PFSK-1 (cell line): ENCODE measurements at regions not wholly inside any gene's neighbourhood (a gene's known extent, or its start where the extent isn't known, plus 50 kb on each side); places are given as distances from the start of the nearest gene placed in this dataset.

Source experiments
- FOXP2 ChIP-seq: optimal IDR thresholded peaks from 2 replicates; pipeline ENCODE3; 2011; ENCODE audit warnings: borderline replicate concordance, control low read depth, inconsistent platforms; ENCODE audit not compliant: insufficient read depth; ENCODE audit errors: extremely low read length, extremely low read depth
- POLR2AphosphoS5 ChIP-seq: IDR thresholded peaks from 2 replicates; pipeline ENCODE4 v1.6.1; 2012; ENCODE audit warnings: low read depth, mild to moderate bottlenecking, control low read depth, low read length, moderate library complexity
- REST ChIP-seq, 2 experiments: IDR thresholded peaks; 2 replicates each; pipeline versions ENCODE4 v1.6.1 to v1.8.0; 2011 to 2012; ENCODE audit warnings: low read depth in 2 of 2, low read length in 2 of 2, control low read depth in 1 of 2, inconsistent platforms in 1 of 2, mild to moderate bottlenecking in 1 of 2, moderate library complexity in 1 of 2; ENCODE audit not compliant: insufficient read depth in 1 of 2
- SIN3A ChIP-seq: IDR thresholded peaks from 2 replicates; pipeline ENCODE4 v1.6.1; 2012; ENCODE audit warnings: mild to moderate bottlenecking, low read length, moderate library complexity, borderline replicate concordance; ENCODE audit not compliant: insufficient read depth
- TAF1 ChIP-seq: IDR thresholded peaks from 2 replicates; pipeline ENCODE4 v1.6.1; 2012; ENCODE audit warnings: low read length, control low read depth, borderline replicate concordance; ENCODE audit not compliant: insufficient read depth

DNA sequence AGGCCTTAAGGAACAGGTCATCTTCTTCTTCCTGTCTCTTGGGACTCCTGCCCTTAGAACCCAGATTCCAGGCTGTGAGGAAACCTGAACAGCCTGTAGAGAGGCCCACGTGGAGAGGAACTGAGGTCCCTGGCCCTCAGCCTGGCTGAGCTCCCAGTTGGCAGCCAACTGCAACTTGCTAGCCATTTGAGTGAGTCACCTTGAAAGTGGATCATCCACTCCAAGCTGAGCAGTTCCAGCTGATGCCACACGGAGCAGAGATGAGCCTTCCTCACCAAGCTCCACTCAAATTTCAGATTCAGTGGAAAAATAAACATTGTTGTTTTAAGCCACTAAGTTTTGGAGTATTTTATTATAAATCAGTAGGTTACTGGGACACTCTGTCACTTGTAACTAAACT lies 392.5 kb downstream of the BCOR start:
- TF ChIP-seq REST (IDR thresholded peaks at IDR 0.05; ENCODE audit: insufficient read depth in 1 of 2, low read depth in 2 of 2, low read length in 2 of 2) (no peak), TAF1 (no peak), POLR2AphosphoS5 (no peak), FOXP2 (no peak), SIN3A (no peak)

DNA sequence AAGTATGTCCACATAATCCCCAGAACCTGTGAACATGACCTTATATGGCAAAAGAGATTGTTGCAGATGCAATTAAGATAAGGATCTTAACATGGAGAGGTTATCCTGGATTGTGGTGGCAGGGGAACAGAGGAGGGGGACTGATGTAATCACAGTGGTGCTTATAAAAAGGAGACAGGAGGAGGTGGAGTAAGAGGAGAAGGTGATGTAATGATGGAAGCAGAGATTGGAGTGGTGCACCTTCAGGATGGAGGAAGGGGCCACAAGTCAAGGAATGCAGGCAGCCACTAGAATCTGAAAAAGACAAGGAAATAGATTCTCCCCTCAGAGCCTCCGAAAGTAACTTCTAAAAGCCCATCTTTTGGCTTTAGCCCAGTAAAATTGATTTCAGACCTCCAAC lies 388.4 kb downstream of the BCOR start:
- TF ChIP-seq TAF1: no peak
- no peak for TF ChIP-seq REST (IDR thresholded peaks at IDR 0.05; ENCODE audit: insufficient read depth in 1 of 2, low read depth in 2 of 2, low read length in 2 of 2)
- no peak for TF ChIP-seq POLR2AphosphoS5
- TF ChIP-seq FOXP2: no peak
- TF ChIP-seq SIN3A: no peak

DNA sequence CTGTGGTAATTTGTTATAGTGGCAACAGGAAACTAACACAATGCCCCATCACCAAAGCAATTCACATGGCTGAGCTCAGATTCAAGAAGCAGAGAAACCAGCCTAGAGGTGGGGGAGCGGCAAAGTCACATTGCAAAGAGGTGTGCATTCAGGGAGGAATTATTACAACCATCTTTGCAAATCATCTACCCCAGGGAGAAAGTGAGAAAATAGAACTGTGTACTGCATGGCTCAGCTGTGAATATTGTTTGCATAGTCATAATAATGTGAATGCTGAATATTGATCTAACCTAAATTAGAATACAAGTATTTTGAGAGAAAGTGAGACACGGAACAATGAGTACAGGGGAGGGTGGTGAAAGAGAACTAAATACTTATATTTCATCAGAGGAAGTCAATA lies 387.9 kb downstream of the BCOR start:
- TF ChIP-seq TAF1 (no peak), FOXP2 (no peak), SIN3A (no peak), REST (IDR thresholded peaks at IDR 0.05; ENCODE audit: insufficient read depth in 1 of 2, low read depth in 2 of 2, low read length in 2 of 2) (no peak), POLR2AphosphoS5 (no peak)

DNA sequence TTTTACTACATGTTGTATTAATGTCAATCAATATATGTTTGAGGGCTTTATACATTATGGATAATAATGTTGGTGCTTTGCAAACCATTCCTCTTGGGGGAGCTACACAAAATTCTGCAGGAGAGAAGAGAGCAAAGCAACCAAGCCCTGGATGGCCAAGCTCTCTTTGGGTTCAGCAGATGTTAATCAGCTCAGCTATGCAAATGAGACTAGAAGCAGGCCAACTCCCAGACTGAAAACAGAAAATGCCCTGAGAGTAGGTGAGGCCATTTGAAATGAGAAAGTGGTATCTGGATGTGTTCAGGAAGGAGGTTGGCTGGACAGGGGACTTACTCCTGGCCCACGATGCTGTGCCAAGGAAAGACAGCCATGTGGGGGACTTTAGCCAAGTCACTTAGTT lies 387.0 kb downstream of the BCOR start:
- TF ChIP-seq FOXP2 (no peak), TAF1 (no peak), POLR2AphosphoS5 (no peak), SIN3A (no peak), REST (IDR thresholded peaks at IDR 0.05; ENCODE audit: insufficient read depth in 1 of 2, low read depth in 2 of 2, low read length in 2 of 2) (no peak)

GRCh38 chrX:39714471-39714870 lies 383.3 kb downstream of the BCOR start:
- TF ChIP-seq REST (IDR thresholded peaks at IDR 0.05; ENCODE audit: insufficient read depth in 1 of 2, low read depth in 2 of 2, low read length in 2 of 2) (no peak), POLR2AphosphoS5 (no peak), FOXP2 (no peak), SIN3A (no peak), TAF1 (no peak)
